SK-N-MC (cell line): ENCODE measurements at regions not wholly inside any gene's neighbourhood (a gene's known extent, or its start where the extent isn't known, plus 50 kb on each side); places are given as distances from the start of the nearest gene placed in this dataset.

Experiments used
- EZH2 ChIP-seq: fragments of 200-600 bp; sonication (generic); IDR thresholded peaks from one replicate; pipeline ENCODE4 v1.6.1; 2017; ENCODE audit warnings: antibody characterized with exemption
- POLR2AphosphoS5 ChIP-seq: IDR thresholded peaks from 2 replicates; pipeline ENCODE4 v1.6.1; 2012; ENCODE audit warnings: mild to moderate bottlenecking, low read depth, low read length, borderline replicate concordance

DNA sequence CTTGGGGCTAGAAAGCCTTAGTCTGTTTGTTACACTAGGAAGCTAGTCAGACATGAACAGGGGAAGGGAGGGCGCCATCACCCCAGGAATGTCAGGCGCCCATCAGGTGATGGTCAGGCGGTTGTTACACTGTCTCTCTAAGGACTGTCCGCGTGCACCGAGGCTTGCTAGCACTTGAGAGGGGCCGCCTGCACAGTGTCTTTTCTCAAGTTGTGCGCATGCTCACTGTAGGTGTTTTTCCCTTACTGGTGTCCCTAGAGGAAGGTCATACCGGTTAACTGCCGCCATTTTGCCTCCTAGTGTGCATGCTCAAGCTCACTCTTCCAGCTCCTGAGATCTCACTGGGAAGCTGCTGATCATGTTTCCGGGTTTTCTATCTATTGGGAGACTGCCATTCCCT lies 855.0 kb upstream of the TMEM132C start:
- no peak for TF ChIP-seq EZH2
- no peak for TF ChIP-seq POLR2AphosphoS5
